Endothelial cell of umbilical vein (primary cell): ENCODE measurements at regions not wholly inside any gene's neighbourhood (a gene's known extent, or its start where the extent isn't known, plus 50 kb on each side); places are given as distances from the start of the nearest gene placed in this dataset.
A peak's percentile ranks its signal among the peaks of the same experiment; 100 is the strongest.
"Not testable (repeated sequence)": the region's sequence is repeated elsewhere in the genome, so short reads cannot be mapped to it uniquely, and the experiment has no call there.

ENCODE experiments used
- BruUV-seq: library from RNA; stranded (reverse); fragments of 400-500 nt; replicated peaks from 2 replicates; lab custom pipeline; 2021; lab: Mats Ljungman, UMichigan
- CTCF ChIA-PET: fragments of 300-600, 350-600 bp; sonication (Branson Sonifier 250); formaldehyde crosslinking; loops from one replicate; lab custom pipeline; 2021; ENCODE audit warnings: antibody characterized with exemption, inconsistent platforms; lab: Charles Lee
- POLR2A ChIA-PET: fragments of 300-600, 350-600 bp; sonication (Branson Sonifier 250); formaldehyde crosslinking; loops from one replicate; lab custom pipeline; 2021; ENCODE audit warnings: antibody characterized with exemption, inconsistent platforms; lab: Charles Lee
- DNase-seq: peaks from one replicate; pipeline ENCODE4 v3.0.0-alpha.2; 2011; ENCODE audit warnings: low read depth, low spot score
- FAIRE-seq: peaks from 2 replicates; lab custom pipeline; 2011; peaks lifted over from hg19 to GRCh38; lab: Jason Lieb, UNC
- H2AFZ ChIP-seq: 2 replicates; pipeline ENCODE4 v1.6.0; 2012; ENCODE audit warnings: low read depth, low read length, control low read depth, inconsistent platforms
- H3K27ac ChIP-seq: 2 replicates; pipeline ENCODE4 v1.5.1; 2011; ENCODE audit warnings: low read depth, mild to moderate bottlenecking, control low read depth, low read length, moderate library complexity; ENCODE audit not compliant: insufficient read depth
- H3K27me3 ChIP-seq, 2 experiments: 2 replicates each; pipeline versions ENCODE4 v1.6.0 to v1.6.1; 2011; ENCODE audit warnings: low read length in 2 of 2, mixed read lengths in 1 of 2; ENCODE audit not compliant: control insufficient read depth in 2 of 2, insufficient read depth in 2 of 2
- H3K36me3 ChIP-seq, 2 experiments: 2 replicates in 1 of 2; 3 replicates in 1 of 2; pipeline ENCODE4 v1.5.1; 2011; ENCODE audit warnings: low read length in 2 of 2, mild to moderate bottlenecking in 1 of 2, moderate library complexity in 1 of 2; ENCODE audit not compliant: control insufficient read depth in 2 of 2, insufficient read depth in 2 of 2; ENCODE audit errors: extremely low read depth in 1 of 2
- H3K4me1 ChIP-seq: 3 replicates; pipeline ENCODE4 v1.5.1; 2011; ENCODE audit warnings: mild to moderate bottlenecking, low read length; ENCODE audit not compliant: control insufficient read depth, insufficient read depth; ENCODE audit errors: extremely low read depth
- H3K4me2 ChIP-seq: 2 replicates; pipeline ENCODE4 v1.6.1; 2011; ENCODE audit warnings: low read length, control low read depth, mixed read lengths; ENCODE audit not compliant: insufficient read depth
- H3K4me3 ChIP-seq, 3 experiments: fragments of 200-600 bp in 1 of 3; sonication (generic), shearing (Covaris generic) in 1 of 3; replicated peaks in 1 of 3; 2 replicates each; pipeline ENCODE4 v1.5.1; 2011 to 2016; ENCODE audit warnings: control low read depth in 3 of 3, low read length in 3 of 3, mild to moderate bottlenecking in 2 of 3, inconsistent platforms in 1 of 3, low read depth in 1 of 3, moderate library complexity in 1 of 3; ENCODE audit not compliant: insufficient read depth in 1 of 3
- H3K79me2 ChIP-seq: 2 replicates; pipeline ENCODE4 v1.6.0; 2012; ENCODE audit warnings: low read length, inconsistent platforms; ENCODE audit not compliant: control insufficient read depth, insufficient read depth
- H3K9ac ChIP-seq: replicated peaks from 2 replicates; pipeline ENCODE3; 2011; ENCODE audit warnings: low read length, control low read depth; ENCODE audit not compliant: insufficient read depth; ENCODE audit errors: extremely low read depth
- H3K9me1 ChIP-seq: replicated peaks from 3 replicates; pipeline ENCODE4 v1.6.0; 2011; ENCODE audit warnings: mild to moderate bottlenecking, low read length; ENCODE audit not compliant: control insufficient read depth, insufficient read depth; ENCODE audit errors: extremely low read depth
- H3K9me3 ChIP-seq: replicated peaks from 2 replicates; pipeline ENCODE4 v1.5.1; 2012; ENCODE audit warnings: low read length, inconsistent platforms; ENCODE audit not compliant: control insufficient read depth, insufficient read depth
- H4K20me1 ChIP-seq: replicated peaks from 2 replicates; pipeline ENCODE3; 2011; ENCODE audit warnings: mild to moderate bottlenecking, low read length; ENCODE audit not compliant: control insufficient read depth, insufficient read depth; ENCODE audit errors: extremely low read depth
- dilution Hi-C: fragments of 300-500 bp; cut with MboI; formaldehyde crosslinking; loops from one replicate; pipeline ENCODE4 v1.15.0; 2019; ENCODE audit warnings: low sequenced_read_pairs; ENCODE audit not compliant: extremely low pct_ligation_motif_present
- intact Hi-C: fragments of 100-400 bp; cut with micrococcal nuclease; formaldehyde crosslinking; loops from one replicate; pipeline ENCODE4 v1.10.0; 2022

GRCh38 chr7:32729335-32729675 is 162.3 kb downstream of the KBTBD2 start:
- CTCF ChIA-PET, H3K4me1 ChIP-seq, H4K20me1 ChIP-seq, H3K36me3 ChIP-seq, POLR2A ChIA-PET, H3K9me1 ChIP-seq, intact Hi-C loops, H3K9me3 ChIP-seq, FAIRE-seq, DNase-seq, H3K27ac ChIP-seq, BruUV-seq, H3K9ac ChIP-seq, H3K79me2 ChIP-seq, dilution Hi-C loops, H2AFZ ChIP-seq, H3K27me3 ChIP-seq: not testable (repeated sequence)
- H3K4me2 ChIP-seq: peak overlapping the region; percentile 64
- peak overlapping the region in 2 of 3 experiments; percentile 4 to 59 for H3K4me3 ChIP-seq

DNA sequence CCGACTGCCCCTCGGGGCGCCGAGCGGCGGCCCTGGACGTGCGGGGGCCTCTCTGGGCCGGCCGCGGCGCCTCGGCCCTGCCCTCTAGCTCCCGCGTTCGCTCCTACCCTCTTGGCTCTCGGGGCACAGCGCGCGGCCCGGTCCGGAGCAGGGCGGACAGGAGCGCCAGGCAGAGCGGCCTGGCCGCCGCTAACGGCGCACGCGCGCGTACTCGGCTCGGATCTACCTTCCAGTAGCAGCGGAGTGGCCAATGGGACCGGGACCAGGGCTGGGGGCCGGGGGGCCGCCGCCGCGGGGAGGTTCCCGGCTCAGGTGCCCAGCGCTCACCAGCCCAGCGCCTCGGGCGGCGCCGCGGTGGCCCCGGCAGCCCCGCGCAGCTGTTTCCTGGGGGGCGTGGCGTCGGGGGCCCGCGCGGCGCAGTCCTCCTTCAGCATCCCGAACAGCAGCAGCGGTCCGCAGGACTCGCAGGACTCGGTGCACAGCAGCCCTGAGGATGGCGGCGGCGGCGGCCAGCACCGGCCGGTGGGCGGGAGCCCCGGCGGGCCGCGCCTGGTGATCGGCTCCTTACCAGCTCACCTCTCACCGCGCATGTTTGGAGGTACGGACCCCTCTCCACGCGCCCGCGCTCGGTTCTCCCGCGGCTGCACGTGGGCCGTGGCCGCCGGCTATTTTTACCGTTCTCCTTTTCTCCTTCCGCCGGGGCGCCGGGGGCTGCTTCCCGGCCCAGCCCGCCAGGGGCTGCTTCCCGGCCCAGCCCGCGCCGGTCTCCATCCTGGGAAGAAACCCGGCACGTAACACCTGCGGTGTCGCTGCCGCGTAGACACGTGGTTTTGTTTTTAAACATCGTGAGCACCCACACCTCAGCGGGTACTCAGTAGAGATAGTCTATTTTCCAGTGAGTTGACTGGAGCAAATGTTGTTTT is 162.9 kb downstream of the KBTBD2 start:
- BruUV-seq, H3K9me1 ChIP-seq, H3K79me2 ChIP-seq, FAIRE-seq, H3K36me3 ChIP-seq, H3K9me3 ChIP-seq, H4K20me1 ChIP-seq, POLR2A ChIA-PET, dilution Hi-C loops, H3K27me3 ChIP-seq, H3K4me1 ChIP-seq: not testable (repeated sequence)
- intact Hi-C loops: loop anchor here (1.0 kb wide), 2 partner anchors 141 to 238 kb away; partner anchors contain the start of gene LSM5
- Histone ChIP-seq H2AFZ (peak overlapping the region; percentile 95), H3K9ac (peak overlapping the region; percentile 55), H3K4me2 (peak overlapping the region; percentile 76), H3K4me3 (peak overlapping the region; percentile 54 to 64 (median 59)), H3K27ac (peak overlapping the region; percentile 57)
- CTCF ChIA-PET: interaction anchor here (0.6 kb wide), 1 partner anchor 34 kb away, joined by 3 read pairs; no protein-coding TSS in a partner anchor
- DNase-seq: peak; percentile 67

GRCh38 chr7:32727483-32728411 is 163.8 kb downstream of the KBTBD2 start:
- CTCF ChIA-PET: interaction anchor here (0.6 kb wide), 1 partner anchor 34 kb away, joined by 3 read pairs; no protein-coding TSS in a partner anchor
- H3K9ac ChIP-seq: peak overlapping the region; percentile 55
- H3K79me2 ChIP-seq, POLR2A ChIA-PET, H3K9me1 ChIP-seq, dilution Hi-C loops, BruUV-seq, H3K4me1 ChIP-seq, H3K27me3 ChIP-seq, H3K9me3 ChIP-seq, H3K36me3 ChIP-seq, H4K20me1 ChIP-seq: not testable (repeated sequence)
- peak overlapping the region; percentile 54 to 64 (median 59) for H3K4me3 ChIP-seq
- DNase-seq (peak; percentile 53), FAIRE-seq (peak; percentile 18)
- intact Hi-C loops: loop anchor here (1.0 kb wide), 2 partner anchors 140 to 237 kb away; partner anchors contain the start of gene LSM5
- H3K27ac ChIP-seq: peak overlapping the region; percentile 57
- H3K4me2 ChIP-seq: peak overlapping the region; percentile 76
- H2AFZ ChIP-seq: peak overlapping the region; percentile 95
